ENCODE measurements at regions not wholly inside any gene's neighbourhood (a gene's known extent, or its start where the extent isn't known, plus 50 kb on each side); places are given as distances from the start of the nearest gene placed in this dataset.

DNA sequence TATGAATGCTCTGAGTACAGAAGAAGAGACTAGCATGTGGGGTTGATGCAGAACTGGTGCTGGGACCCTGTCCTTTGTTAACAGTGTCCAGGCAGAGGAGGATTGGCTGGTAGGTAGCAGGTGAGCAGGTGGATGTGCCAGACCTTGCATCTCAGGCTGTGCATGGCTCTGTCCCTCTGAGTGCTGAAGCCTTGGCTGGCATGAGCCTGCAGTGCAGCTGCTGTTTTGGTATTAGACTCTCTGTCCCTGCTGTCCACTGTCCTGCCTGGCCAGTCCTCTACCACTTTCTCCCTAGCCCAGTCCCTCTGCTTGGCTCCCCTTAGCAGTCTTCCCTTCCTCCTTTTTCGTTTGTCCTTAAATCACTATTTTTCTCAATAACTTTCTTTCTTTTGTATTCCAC, 213.6 kb upstream of the ZBED5 start:
- Histone ChIP-seq H3K27ac (ENCODE audit: low read depth, low read length) (no peak overlapping the region), H3K4me2 (ENCODE audit: low read length) (no peak overlapping the region), H3K14ac (ENCODE audit: low read length) (no peak overlapping the region), H3K27me3 (ENCODE audit: insufficient read depth, low read length) (no peaks in the 10 kb centered on the region), H3K4me1 (ENCODE audit: control insufficient read depth in 1 of 2, insufficient read depth in 2 of 2, low read length in 2 of 2) (peaks cover 3 to 7% of the 10 kb centered on the region in 2 experiments), H3K9me3 (ENCODE audit: insufficient read depth, low read depth, low read length) (no peaks in the 10 kb centered on the region), H4K8ac (ENCODE audit: low read depth, low read length) (no peak overlapping the region), H2BK5ac (ENCODE audit: low read depth, low read length, poor library complexity) (no peak overlapping the region), H2AFZ (ENCODE audit: insufficient read depth, low read length, poor library complexity) (no peak overlapping the region), H3K9ac (ENCODE audit: low read length) (no peak overlapping the region), H3K4ac (ENCODE audit: low read depth, low read length) (no peak overlapping the region), H3K79me2 (ENCODE audit: control insufficient read depth, insufficient read depth, low read length, poor library complexity) (no peaks in the 10 kb centered on the region), H3K36me3 (ENCODE audit: control insufficient read depth in 1 of 2, insufficient read depth in 2 of 2, low read length in 2 of 2) (no peaks in the 10 kb centered on the region), H3K23ac (ENCODE audit: low read length) (no peak overlapping the region), H4K12ac (ENCODE audit: low read depth, low read length) (no peak overlapping the region), H2BK120ac (ENCODE audit: insufficient read depth, low read length, poor library complexity) (no peak overlapping the region), H3K18ac (ENCODE audit: low read length) (no peak overlapping the region), H2BK12ac (ENCODE audit: low read length) (no peak overlapping the region), H2AK5ac (ENCODE audit: low read length) (no peak overlapping the region), H3K4me3 (ENCODE audit: low read depth, low read length) (peak overlapping the region; percentile 26), H3K79me1 (ENCODE audit: low read length) (no peaks in the 10 kb centered on the region), H4K91ac (ENCODE audit: low read depth, low read length) (no peak overlapping the region)
- WGBS (ENCODE audit: extremely low coverage, insufficient coverage, insufficient read length) = no CpG with 5 or more reads among the region's 1 CpG
- DNase-seq = no peak

DNA sequence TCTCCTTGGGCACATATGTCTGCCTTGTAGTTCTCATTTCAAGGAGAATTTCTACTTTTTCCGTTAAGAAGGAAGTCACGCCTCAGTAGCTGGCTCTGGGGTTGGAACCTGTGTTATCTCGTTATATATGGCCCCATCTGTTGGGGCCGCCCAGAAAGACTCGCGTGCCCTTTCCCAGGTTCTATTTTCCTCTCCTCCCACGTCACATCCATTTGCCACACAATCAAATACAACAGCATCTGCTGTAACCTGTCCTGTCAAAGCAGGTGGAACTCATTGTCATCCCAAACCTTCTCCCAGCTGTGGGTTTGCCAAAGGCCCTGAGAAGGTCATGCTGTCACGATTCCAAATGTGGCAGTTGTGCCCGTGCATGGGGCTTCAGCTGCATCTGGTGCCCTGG, 213.1 kb upstream of the ZBED5 start:
- Histone ChIP-seq H3K79me1 (ENCODE audit: low read length) (no peaks in the 10 kb centered on the region), H3K27me3 (ENCODE audit: insufficient read depth, low read length) (no peaks in the 10 kb centered on the region), H2BK5ac (ENCODE audit: low read depth, low read length, poor library complexity) (no peak overlapping the region), H3K9ac (ENCODE audit: low read length) (no peak overlapping the region), H3K79me2 (ENCODE audit: control insufficient read depth, insufficient read depth, low read length, poor library complexity) (no peaks in the 10 kb centered on the region), H2AK5ac (ENCODE audit: low read length) (no peak overlapping the region), H2BK120ac (ENCODE audit: insufficient read depth, low read length, poor library complexity) (no peak overlapping the region), H3K9me3 (ENCODE audit: insufficient read depth, low read depth, low read length) (no peaks in the 10 kb centered on the region), H2AFZ (ENCODE audit: insufficient read depth, low read length, poor library complexity) (no peak overlapping the region), H3K4me3 (ENCODE audit: low read depth, low read length) (no peak overlapping the region), H4K91ac (ENCODE audit: low read depth, low read length) (no peak overlapping the region), H3K36me3 (ENCODE audit: control insufficient read depth in 1 of 2, insufficient read depth in 2 of 2, low read length in 2 of 2) (no peaks in the 10 kb centered on the region), H3K23ac (ENCODE audit: low read length) (no peak overlapping the region), H4K8ac (ENCODE audit: low read depth, low read length) (no peak overlapping the region), H3K27ac (ENCODE audit: low read depth, low read length) (no peak overlapping the region), H3K4me2 (ENCODE audit: low read length) (no peak overlapping the region), H4K12ac (ENCODE audit: low read depth, low read length) (no peak overlapping the region), H3K14ac (ENCODE audit: low read length) (no peak overlapping the region), H3K4ac (ENCODE audit: low read depth, low read length) (no peak overlapping the region), H3K18ac (ENCODE audit: low read length) (no peak overlapping the region), H2BK12ac (ENCODE audit: low read length) (no peak overlapping the region), H3K4me1 (ENCODE audit: control insufficient read depth in 1 of 2, insufficient read depth in 2 of 2, low read length in 2 of 2) (peaks cover 3 to 7% of the 10 kb centered on the region in 2 experiments)
- WGBS (ENCODE audit: extremely low coverage, insufficient coverage, insufficient read length) = no CpG with 5 or more reads among the region's 9 CpGs
- DNase-seq = no peak

DNA sequence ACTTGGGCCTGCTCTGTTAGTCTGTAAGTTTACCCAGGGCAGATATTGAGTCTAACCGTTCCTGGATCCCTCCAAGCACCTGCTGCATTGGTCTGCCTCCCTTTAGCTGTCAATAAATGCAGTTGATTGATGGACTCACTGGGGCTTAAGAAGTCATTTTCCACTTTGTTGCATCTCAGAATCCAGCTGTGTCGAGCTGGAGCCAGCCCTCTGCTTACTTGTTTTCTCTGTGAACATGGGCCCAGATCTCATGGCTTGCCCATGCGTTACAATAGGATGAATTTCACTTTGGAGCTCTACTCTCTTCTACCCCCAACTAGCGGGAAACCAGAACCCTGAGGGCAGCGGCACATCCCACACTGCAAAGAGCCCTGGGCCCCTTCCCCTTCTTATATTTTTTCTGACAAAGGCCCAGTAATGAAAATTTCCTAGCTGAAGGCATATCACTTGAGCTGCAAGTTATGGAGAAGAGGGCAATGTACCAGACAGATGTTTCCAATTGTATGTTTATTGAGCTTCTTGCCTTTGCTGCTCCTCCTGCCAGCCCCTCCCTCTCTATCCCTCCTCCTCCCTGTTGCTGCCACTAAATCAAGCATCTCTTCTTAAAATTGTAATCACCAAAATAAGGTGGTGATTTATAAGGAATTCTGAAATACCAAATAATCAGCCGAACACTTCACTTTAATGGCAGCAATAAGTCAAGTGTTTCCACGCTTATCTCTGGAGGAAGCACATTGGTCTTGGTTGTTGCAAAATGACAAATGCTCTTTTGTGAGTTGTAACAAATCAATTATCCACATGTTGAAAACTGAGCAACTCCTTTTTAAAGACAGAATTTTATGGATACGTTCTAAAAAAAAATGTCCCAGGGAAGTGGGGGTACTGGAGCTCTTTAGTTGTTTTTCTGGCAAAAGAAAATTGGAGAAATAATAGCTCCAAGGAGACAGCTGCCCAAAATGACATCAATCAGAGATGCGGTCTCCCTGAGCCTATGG, 212.3 kb upstream of the ZBED5 start:
- no peak overlapping the region for H4K12ac ChIP-seq (ENCODE audit: low read depth, low read length)
- no peak overlapping the region for H2BK120ac ChIP-seq (ENCODE audit: insufficient read depth, low read length, poor library complexity)
- DNase-seq = no peak
- no peak overlapping the region for H2AK5ac ChIP-seq (ENCODE audit: low read length)
- no peaks in the 10 kb centered on the region for H3K36me3 ChIP-seq (ENCODE audit: control insufficient read depth in 1 of 2, insufficient read depth in 2 of 2, low read length in 2 of 2)
- no CpG with 5 or more reads among the region's 9 CpGs for WGBS (ENCODE audit: extremely low coverage, insufficient coverage, insufficient read length)
- no peak overlapping the region for H3K27ac ChIP-seq (ENCODE audit: low read depth, low read length)
- H3K4me3 ChIP-seq (ENCODE audit: low read depth, low read length) = no peak overlapping the region
- no peak overlapping the region for H2AFZ ChIP-seq (ENCODE audit: insufficient read depth, low read length, poor library complexity)
- H3K79me1 ChIP-seq (ENCODE audit: low read length) = no peaks in the 10 kb centered on the region
- H3K23ac ChIP-seq (ENCODE audit: low read length) = no peak overlapping the region
- no peak overlapping the region for H3K18ac ChIP-seq (ENCODE audit: low read length)
- H3K4ac ChIP-seq (ENCODE audit: low read depth, low read length) = no peak overlapping the region
- no peak overlapping the region for H3K4me2 ChIP-seq (ENCODE audit: low read length)
- no peak overlapping the region for H4K91ac ChIP-seq (ENCODE audit: low read depth, low read length)
- no peaks in the 10 kb centered on the region for H3K9me3 ChIP-seq (ENCODE audit: insufficient read depth, low read depth, low read length)
- no peak overlapping the region for H4K8ac ChIP-seq (ENCODE audit: low read depth, low read length)
- H2BK5ac ChIP-seq (ENCODE audit: low read depth, low read length, poor library complexity) = no peak overlapping the region
- peaks cover 3 to 7% of the 10 kb centered on the region in 2 experiments for H3K4me1 ChIP-seq (ENCODE audit: control insufficient read depth in 1 of 2, insufficient read depth in 2 of 2, low read length in 2 of 2)
- H3K9ac ChIP-seq (ENCODE audit: low read length) = no peak overlapping the region
- no peaks in the 10 kb centered on the region for H3K27me3 ChIP-seq (ENCODE audit: insufficient read depth, low read length)
- H3K79me2 ChIP-seq (ENCODE audit: control insufficient read depth, insufficient read depth, low read length, poor library complexity) = no peaks in the 10 kb centered on the region
- H2BK12ac ChIP-seq (ENCODE audit: low read length) = no peak overlapping the region
- H3K14ac ChIP-seq (ENCODE audit: low read length) = no peak overlapping the region

DNA sequence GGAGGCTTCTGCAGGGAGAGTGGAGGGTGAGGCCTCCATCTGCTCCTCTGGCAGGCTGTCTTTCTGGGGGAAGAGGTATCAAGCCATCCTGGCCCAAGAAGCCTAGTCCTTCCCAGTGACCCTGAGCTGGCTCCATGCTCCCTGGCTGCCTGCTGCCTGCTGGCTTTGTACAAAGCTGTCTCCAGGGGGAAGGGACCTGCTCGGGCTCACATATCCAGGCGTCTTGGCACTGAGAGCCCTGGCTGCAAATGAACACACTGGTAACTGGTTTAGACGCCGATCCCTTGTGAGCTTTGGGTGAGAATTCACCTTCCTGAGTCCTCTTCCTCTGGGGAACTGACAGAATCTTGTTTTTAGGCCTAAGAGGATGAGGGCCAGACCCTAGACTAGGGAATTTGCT, 210.3 kb upstream of the ZBED5 start:
- no peak overlapping the region for H3K23ac ChIP-seq (ENCODE audit: low read length)
- H3K14ac ChIP-seq (ENCODE audit: low read length) = no peak overlapping the region
- H3K9ac ChIP-seq (ENCODE audit: low read length) = no peak overlapping the region
- no peak overlapping the region for H3K4ac ChIP-seq (ENCODE audit: low read depth, low read length)
- H3K27ac ChIP-seq (ENCODE audit: low read depth, low read length) = no peak overlapping the region
- WGBS (ENCODE audit: extremely low coverage, insufficient coverage, insufficient read length) = no CpG with 5 or more reads among the region's 4 CpGs
- H3K9me3 ChIP-seq (ENCODE audit: insufficient read depth, low read depth, low read length) = no peaks in the 10 kb centered on the region
- no peak overlapping the region for H3K18ac ChIP-seq (ENCODE audit: low read length)
- no peak overlapping the region for H4K12ac ChIP-seq (ENCODE audit: low read depth, low read length)
- H4K91ac ChIP-seq (ENCODE audit: low read depth, low read length) = no peak overlapping the region
- H3K4me2 ChIP-seq (ENCODE audit: low read length) = no peak overlapping the region
- no peaks in the 10 kb centered on the region for H3K79me1 ChIP-seq (ENCODE audit: low read length)
- H3K4me1 ChIP-seq (ENCODE audit: control insufficient read depth in 1 of 2, insufficient read depth in 2 of 2, low read length in 2 of 2) = peaks cover 3 to 7% of the 10 kb centered on the region in 2 experiments
- DNase-seq = no peak
- H3K27me3 ChIP-seq (ENCODE audit: insufficient read depth, low read length) = no peaks in the 10 kb centered on the region
- no peak overlapping the region for H2BK12ac ChIP-seq (ENCODE audit: low read length)
- no peak overlapping the region for H3K4me3 ChIP-seq (ENCODE audit: low read depth, low read length)
- H4K8ac ChIP-seq (ENCODE audit: low read depth, low read length) = no peak overlapping the region
- no peaks in the 10 kb centered on the region for H3K36me3 ChIP-seq (ENCODE audit: control insufficient read depth in 1 of 2, insufficient read depth in 2 of 2, low read length in 2 of 2)
- no peaks in the 10 kb centered on the region for H3K79me2 ChIP-seq (ENCODE audit: control insufficient read depth, insufficient read depth, low read length, poor library complexity)
- no peak overlapping the region for H2BK120ac ChIP-seq (ENCODE audit: insufficient read depth, low read length, poor library complexity)
- H2AK5ac ChIP-seq (ENCODE audit: low read length) = no peak overlapping the region
- no peak overlapping the region for H2AFZ ChIP-seq (ENCODE audit: insufficient read depth, low read length, poor library complexity)
- H2BK5ac ChIP-seq (ENCODE audit: low read depth, low read length, poor library complexity) = no peak overlapping the region

Data from trophoblast cell (in vitro differentiated cells and primary cell).